GM04503 (cell line): ENCODE measurements at regions not wholly inside any gene's neighbourhood (a gene's known extent, or its start where the extent isn't known, plus 50 kb on each side); places are given as distances from the start of the nearest gene placed in this dataset.

Source experiments
- DNase-seq: peaks from one replicate; pipeline ENCODE4 v3.0.0-alpha.2; 2012; ENCODE audit warnings: low read depth

DNA sequence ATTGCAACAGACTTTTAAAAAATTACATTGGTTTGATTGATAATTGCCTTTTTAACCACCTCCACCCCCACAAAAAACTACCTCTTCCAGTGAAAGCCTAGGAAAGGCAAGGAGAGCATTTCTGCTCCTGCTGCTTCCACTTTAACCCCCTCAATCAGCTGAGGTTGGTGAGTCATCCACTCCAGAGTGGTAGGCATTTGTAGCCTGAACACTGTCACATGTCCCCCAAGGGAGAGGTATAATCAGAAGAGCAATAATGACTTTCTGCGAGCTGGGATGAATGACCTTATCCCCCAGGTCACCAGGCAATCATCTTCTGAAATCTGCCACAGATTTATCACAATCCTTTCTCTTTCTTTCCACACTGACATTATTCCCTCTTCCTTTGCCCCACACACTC lies 126.6 kb upstream of the CAMK1G start:
- DNase-seq, result no peak

GRCh38 chr1:209457401-209458125 lies 126.0 kb upstream of the CAMK1G start:
- no peak for DNase-seq

DNA sequence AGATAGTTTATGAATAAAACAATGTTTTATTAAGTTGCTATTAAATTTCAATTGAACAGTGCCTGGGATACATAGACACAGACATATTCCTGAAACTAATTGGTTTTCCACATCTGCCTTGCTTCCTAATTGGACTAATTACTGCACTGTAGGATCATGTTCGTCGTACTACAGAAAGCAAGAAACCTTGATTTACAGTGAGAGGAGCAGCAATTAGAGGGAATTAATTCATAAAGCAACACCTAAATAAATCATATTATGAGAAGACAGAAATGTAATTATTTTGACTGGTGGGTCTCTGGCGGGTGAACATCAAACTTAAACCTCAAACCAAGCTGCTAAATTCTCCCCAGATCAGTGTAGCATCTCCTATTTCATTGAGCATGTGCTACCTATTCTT lies 124.6 kb upstream of the CAMK1G start:
- no peak for DNase-seq

GRCh38 chr1:209461168-209461567 lies 122.3 kb upstream of the CAMK1G start:
- no peak for DNase-seq

GRCh38 chr1:209462433-209462832 lies 121.1 kb upstream of the CAMK1G start:
- no peak for DNase-seq

GRCh38 chr1:209463441-209463840 lies 120.1 kb upstream of the CAMK1G start:
- no peak for DNase-seq

- no peak for DNase-seq
Observed at GRCh38 chr1:209473025-209473424, 110.5 kb upstream of the CAMK1G start.

DNA sequence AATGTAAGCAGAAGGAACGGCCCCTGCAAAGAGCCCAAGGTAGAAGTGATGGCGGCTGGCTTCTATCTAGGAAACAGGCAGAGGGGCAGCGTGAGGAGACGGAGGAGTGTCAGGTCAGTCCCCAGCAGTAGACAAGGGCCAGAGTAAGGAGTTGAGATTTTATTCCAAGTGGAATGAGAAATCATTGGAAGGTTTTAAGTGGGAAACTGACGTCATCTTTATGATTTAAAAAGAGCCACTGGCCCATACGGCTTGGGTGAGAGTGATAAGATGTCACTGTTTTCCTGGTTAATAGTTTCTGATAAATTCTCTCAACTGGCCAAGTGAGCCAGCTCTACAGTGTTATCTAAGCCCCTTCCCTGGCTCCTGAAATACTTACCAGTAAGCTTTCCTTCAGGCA lies 103.2 kb upstream of the CAMK1G start:
- no peak for DNase-seq

DNA sequence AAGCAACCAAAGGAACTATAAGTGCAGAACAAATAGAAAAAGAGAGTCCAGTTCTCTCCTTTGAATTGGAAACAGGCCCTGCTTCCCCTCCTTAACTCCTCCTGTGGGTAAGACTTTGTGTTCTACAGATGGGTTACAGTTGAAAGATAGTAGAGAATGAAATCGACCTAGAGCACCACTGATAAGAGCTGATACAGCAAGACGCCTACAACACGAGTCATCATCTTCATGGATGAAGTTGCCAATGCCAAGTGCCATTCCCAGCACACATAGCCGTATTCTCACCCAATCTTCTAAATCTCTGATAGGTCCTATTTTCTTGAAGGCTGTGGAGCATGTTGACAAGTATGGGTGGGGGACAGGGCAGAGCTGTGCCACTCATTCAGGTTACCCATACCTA lies 99.8 kb upstream of the CAMK1G start:
- DNase-seq, result no peak

- DNase-seq, result no peak
Observed at GRCh38 chr1:209484429-209484828, 99.1 kb upstream of the CAMK1G start.

GRCh38 chr1:209485167-209485566 lies 98.3 kb upstream of the CAMK1G start:
- DNase-seq, result no peak

DNA sequence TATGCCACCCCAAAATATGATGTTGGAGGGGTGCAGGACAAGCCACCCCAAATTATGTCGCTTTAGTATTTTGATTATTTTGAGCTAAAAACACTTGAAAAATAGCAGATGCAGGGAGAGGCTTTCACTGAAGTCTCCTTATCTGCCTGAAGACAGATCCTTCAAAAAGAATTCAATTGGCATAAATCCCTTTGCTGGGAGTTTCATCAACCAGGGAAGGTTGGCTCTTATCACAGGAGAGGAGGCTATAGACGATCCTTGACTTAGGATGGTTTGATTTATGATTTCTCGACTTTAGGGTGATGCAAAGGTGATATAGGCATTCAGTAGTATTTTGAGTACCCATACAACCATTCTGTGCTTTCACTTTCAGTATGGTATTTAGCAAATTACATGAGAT lies 97.8 kb upstream of the CAMK1G start:
- no peak for DNase-seq

- peak; percentile 15 for DNase-seq
Observed at GRCh38 chr1:209486861-209487593, 96.5 kb upstream of the CAMK1G start.

DNA sequence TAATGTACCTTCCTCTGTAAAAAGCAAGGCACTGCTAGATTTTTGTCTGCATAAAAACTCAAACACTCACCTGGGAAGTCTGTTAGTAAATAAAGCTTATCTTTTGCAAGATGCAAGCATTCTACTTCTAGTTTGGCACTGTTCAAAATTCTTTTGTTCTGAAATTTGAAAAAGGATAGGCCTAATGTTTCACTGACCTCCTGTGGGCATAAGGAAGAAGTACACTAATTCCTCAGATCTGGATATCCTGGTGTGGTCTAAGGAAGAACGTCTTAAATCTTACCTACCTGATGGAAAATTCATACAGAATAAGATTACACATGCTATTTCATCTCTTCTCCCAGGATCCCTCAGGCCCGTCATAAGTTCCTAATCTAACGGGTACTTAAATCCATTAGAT lies 93.5 kb upstream of the CAMK1G start:
- no peak for DNase-seq

GRCh38 chr1:209491031-209491430 lies 92.5 kb upstream of the CAMK1G start:
- no peak for DNase-seq

DNA sequence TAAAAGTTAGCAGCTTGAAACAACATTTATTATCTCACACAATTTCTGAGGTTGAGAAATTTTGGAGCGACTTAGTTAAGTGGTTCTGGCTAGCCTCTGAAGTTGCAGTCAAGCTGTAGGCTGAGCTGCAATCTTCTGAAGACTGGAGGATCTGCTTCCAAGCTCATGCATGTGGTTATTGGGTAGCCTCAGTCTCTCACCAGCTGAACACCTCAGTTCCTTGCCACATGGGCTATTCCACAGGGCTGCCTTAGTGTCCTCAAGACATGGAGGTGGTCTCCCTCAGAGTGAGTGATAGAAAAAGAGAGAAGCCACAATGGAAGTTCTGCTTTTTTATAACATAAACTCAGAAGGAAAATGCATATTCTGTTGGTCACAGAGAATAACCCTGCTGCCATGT lies 92.0 kb upstream of the CAMK1G start:
- no peak for DNase-seq

- no peak for DNase-seq
Observed at GRCh38 chr1:209491897-209492296, 91.6 kb upstream of the CAMK1G start.

- DNase-seq, result no peak
Observed at GRCh38 chr1:209493559-209493958, 90.0 kb upstream of the CAMK1G start.

DNA sequence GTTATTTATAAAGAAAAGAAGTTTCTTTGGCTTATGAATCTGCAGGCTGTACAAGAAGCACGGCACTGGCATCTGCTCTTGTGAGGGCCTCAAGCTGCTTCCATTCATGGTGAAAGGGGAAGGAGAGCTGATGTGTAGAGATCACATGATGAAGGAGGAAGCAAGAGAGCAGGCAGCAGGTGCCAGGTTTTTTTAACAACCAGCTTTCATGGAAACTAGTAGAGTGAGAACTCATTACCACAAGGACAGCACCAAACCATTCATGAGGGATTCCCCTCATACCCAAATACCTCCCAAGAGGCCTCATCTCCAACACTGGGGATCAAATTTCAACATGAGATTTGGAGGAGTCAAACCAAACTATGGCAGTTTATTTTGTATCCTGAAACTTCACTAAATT lies 85.8 kb upstream of the CAMK1G start:
- DNase-seq, result no peak

- no peak for DNase-seq
Observed at GRCh38 chr1:209500993-209501392, 82.5 kb upstream of the CAMK1G start.

- no peak for DNase-seq
Observed at GRCh38 chr1:209503196-209503595, 80.3 kb upstream of the CAMK1G start.

DNA sequence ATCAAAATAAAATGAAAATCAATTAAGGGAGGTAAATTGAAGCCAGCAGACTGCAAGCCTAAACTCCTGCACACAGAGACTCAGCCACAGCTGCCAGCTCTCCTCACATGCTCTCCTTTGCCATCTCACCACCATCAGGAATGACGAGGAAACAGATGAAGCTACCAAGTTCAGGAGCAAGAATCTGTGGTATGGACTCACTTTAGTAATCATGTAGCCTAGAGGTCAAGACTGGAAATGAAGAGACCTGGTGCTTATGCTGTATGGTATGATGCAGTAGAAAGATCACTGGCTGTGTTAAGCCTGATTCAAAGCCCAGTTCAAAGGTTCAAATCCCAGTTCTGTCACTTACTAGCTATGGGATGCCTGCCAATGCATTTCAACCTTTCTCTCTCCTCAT lies 78.9 kb upstream of the CAMK1G start:
- DNase-seq, result no peak

DNA sequence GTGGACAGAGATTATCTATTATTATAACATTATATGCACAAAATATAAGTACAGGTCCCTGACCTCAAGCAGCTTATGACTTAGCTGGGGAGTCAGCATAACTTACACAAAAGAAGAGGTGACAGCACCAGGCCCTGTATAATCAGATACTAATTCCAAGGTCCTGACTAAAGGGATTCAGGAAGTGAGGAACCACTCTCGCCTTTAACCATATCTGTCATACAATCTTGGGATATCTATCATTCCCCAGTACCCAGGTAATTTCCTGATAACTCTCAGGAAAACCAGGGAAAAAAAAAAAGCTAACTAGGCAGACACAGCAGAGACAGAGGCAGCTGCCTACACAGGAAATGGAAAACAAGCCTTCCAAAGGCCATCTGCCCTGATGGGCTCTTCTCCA lies 78.5 kb upstream of the CAMK1G start:
- DNase-seq, result no peak

- DNase-seq, result no peak
Observed at GRCh38 chr1:209506101-209506500, 77.4 kb upstream of the CAMK1G start.
